GM23338 (cell line): ENCODE measurements at regions not wholly inside any gene's neighbourhood (a gene's known extent, or its start where the extent isn't known, plus 50 kb on each side); places are given as distances from the start of the nearest gene placed in this dataset.

ENCODE experiments used
- CREB1 ChIP-seq: fragments of 250-450 bp; sonication (Bioruptor Pico); IDR thresholded peaks from 2 replicates; pipeline ENCODE4 v1.5.0; 2020; ENCODE audit warnings: low read depth, mild to moderate bottlenecking, moderate library complexity
- EZH2 ChIP-seq: fragments of 200-600 bp; sonication (generic); IDR thresholded peaks from one replicate; pipeline ENCODE4 v1.8.0; 2017; ENCODE audit warnings: antibody characterized with exemption, mild to moderate bottlenecking, low read depth; ENCODE audit not compliant: unreplicated experiment
- EZH2phosphoT487 ChIP-seq: fragments of 200-600 bp; sonication (generic); IDR thresholded peaks from one replicate; pipeline ENCODE4 v1.8.1; 2018; ENCODE audit warnings: antibody characterized with exemption; ENCODE audit not compliant: unreplicated experiment
- JUNB ChIP-seq: IDR thresholded peaks from one replicate; pipeline ENCODE4 v1.6.1; 2016; ENCODE audit warnings: antibody characterized with exemption; ENCODE audit not compliant: unreplicated experiment
- POLR2AphosphoS5 ChIP-seq: IDR thresholded peaks from 2 replicates; pipeline ENCODE4 v1.6.1; 2016; ENCODE audit warnings: antibody characterized with exemption, low read depth
- STAT1 ChIP-seq: IDR thresholded peaks from one replicate; pipeline ENCODE4 v1.6.1; 2016; ENCODE audit warnings: antibody characterized with exemption; ENCODE audit not compliant: unreplicated experiment
- ZNF114 ChIP-seq: fragments of 250-450 bp; sonication (Bioruptor Pico); IDR thresholded peaks from 2 replicates; pipeline ENCODE4 v1.5.0; 2020; ENCODE audit warnings: mild to moderate bottlenecking, moderate library complexity
- ZNF331 ChIP-seq: fragments of 250-450 bp; sonication (Bioruptor Pico); IDR thresholded peaks from 2 replicates; pipeline ENCODE4 v1.5.0; 2020; ENCODE audit warnings: low read depth, mild to moderate bottlenecking, moderate library complexity
- TF ChIP-seq, protein P1 (sequence below), 2 experiments: fragments of 200-600 bp in 1 of 2; sonication (generic) in 1 of 2; conservative IDR thresholded peaks; 2 replicates each; pipeline versions ENCODE4 v1.5.1 to v1.6.1; 2016 to 2017; ENCODE audit warnings: antibody characterized with exemption in 2 of 2, low read depth in 2 of 2, mild to moderate bottlenecking in 2 of 2, moderate library complexity in 1 of 2
- TF ChIP-seq, protein P2 (sequence below): IDR thresholded peaks from one replicate; pipeline ENCODE4 v1.6.1; 2018; ENCODE audit warnings: antibody characterized with exemption; ENCODE audit not compliant: unreplicated experiment

DNA sequence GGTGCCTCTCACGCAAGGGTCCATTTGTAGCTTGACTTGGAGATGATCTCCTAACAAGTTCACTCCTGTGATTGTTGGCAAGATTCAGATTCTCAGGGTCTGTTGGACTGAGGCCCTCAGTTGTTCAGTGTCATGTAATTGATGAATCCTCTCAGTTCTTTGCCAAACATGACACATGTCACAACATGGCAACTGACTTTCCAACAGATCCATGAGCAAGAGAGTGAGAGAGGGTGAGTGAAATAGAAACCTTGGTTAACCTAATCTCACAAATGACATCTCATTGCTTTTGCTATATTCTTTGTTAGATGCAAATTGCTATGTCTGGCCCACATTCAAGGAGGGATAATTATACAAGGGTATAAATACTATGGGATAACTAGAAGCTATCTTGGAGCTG lies 231.0 kb upstream of the PCDH10 start:
- TF ChIP-seq, protein P1, sequence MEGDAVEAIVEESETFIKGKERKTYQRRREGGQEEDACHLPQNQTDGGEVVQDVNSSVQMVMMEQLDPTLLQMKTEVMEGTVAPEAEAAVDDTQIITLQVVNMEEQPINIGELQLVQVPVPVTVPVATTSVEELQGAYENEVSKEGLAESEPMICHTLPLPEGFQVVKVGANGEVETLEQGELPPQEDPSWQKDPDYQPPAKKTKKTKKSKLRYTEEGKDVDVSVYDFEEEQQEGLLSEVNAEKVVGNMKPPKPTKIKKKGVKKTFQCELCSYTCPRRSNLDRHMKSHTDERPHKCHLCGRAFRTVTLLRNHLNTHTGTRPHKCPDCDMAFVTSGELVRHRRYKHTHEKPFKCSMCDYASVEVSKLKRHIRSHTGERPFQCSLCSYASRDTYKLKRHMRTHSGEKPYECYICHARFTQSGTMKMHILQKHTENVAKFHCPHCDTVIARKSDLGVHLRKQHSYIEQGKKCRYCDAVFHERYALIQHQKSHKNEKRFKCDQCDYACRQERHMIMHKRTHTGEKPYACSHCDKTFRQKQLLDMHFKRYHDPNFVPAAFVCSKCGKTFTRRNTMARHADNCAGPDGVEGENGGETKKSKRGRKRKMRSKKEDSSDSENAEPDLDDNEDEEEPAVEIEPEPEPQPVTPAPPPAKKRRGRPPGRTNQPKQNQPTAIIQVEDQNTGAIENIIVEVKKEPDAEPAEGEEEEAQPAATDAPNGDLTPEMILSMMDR (conservative IDR thresholded peaks at IDR 0.05; ENCODE audit: low read depth in 2 of 2) = no peak
- TF ChIP-seq EZH2phosphoT487 (no peak), ZNF114 (no peak), ZNF331 (no peak), POLR2AphosphoS5 (no peak), EZH2 (no peak), STAT1 (no peak), CREB1 (no peak), JUNB (no peak)
- TF ChIP-seq, protein P2, sequence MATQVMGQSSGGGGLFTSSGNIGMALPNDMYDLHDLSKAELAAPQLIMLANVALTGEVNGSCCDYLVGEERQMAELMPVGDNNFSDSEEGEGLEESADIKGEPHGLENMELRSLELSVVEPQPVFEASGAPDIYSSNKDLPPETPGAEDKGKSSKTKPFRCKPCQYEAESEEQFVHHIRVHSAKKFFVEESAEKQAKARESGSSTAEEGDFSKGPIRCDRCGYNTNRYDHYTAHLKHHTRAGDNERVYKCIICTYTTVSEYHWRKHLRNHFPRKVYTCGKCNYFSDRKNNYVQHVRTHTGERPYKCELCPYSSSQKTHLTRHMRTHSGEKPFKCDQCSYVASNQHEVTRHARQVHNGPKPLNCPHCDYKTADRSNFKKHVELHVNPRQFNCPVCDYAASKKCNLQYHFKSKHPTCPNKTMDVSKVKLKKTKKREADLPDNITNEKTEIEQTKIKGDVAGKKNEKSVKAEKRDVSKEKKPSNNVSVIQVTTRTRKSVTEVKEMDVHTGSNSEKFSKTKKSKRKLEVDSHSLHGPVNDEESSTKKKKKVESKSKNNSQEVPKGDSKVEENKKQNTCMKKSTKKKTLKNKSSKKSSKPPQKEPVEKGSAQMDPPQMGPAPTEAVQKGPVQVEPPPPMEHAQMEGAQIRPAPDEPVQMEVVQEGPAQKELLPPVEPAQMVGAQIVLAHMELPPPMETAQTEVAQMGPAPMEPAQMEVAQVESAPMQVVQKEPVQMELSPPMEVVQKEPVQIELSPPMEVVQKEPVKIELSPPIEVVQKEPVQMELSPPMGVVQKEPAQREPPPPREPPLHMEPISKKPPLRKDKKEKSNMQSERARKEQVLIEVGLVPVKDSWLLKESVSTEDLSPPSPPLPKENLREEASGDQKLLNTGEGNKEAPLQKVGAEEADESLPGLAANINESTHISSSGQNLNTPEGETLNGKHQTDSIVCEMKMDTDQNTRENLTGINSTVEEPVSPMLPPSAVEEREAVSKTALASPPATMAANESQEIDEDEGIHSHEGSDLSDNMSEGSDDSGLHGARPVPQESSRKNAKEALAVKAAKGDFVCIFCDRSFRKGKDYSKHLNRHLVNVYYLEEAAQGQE = no peak
